HCT116 (cell line): ENCODE measurements at regions not wholly inside any gene's neighbourhood (a gene's known extent, or its start where the extent isn't known, plus 50 kb on each side); places are given as distances from the start of the nearest gene placed in this dataset.

Experiments used
- ATF3 ChIP-seq: IDR thresholded peaks from 2 replicates; pipeline ENCODE4 v1.6.1; 2012
- CBX3 ChIP-seq: IDR thresholded peaks from 2 replicates; pipeline ENCODE4 v1.6.1; 2012; ENCODE audit warnings: low read depth
- CTCF ChIP-seq, 3 experiments: fragments of 200-600 bp in 1 of 3; sonication (generic) in 1 of 3; IDR thresholded peaks in 2 of 3; conservative IDR thresholded peaks in 1 of 3; 2 replicates each; pipeline ENCODE4 v1.5.1; 2012 to 2017; ENCODE audit warnings: low read depth in 2 of 3, low read length in 2 of 3, antibody characterized with exemption in 1 of 3, borderline replicate concordance in 1 of 3, control low read depth in 1 of 3, mild to moderate bottlenecking in 1 of 3, mixed read lengths in 1 of 3, mixed run types in 1 of 3, moderate library complexity in 1 of 3; ENCODE audit not compliant: insufficient read depth in 1 of 3
- EZH2 ChIP-seq: fragments of 200-600 bp; sonication (generic); IDR thresholded peaks from 2 replicates; pipeline ENCODE4 v1.6.1; 2017; ENCODE audit warnings: antibody characterized with exemption, mixed run types
- JUND ChIP-seq: IDR thresholded peaks from 2 replicates; pipeline ENCODE4 v1.6.1; 2012
- POLR2A ChIP-seq: IDR thresholded peaks from 2 replicates; pipeline ENCODE4 v1.7.0; 2011; ENCODE audit warnings: borderline replicate concordance; ENCODE audit not compliant: insufficient read depth, insufficient read length; ENCODE audit errors: extremely low read depth
- REST ChIP-seq: IDR thresholded peaks from 2 replicates; pipeline ENCODE4 v1.6.1; 2012; ENCODE audit warnings: low read depth
- TCF7L2 ChIP-seq: IDR thresholded peaks from 2 replicates; pipeline ENCODE4 v1.7.0; 2011; ENCODE audit warnings: borderline replicate concordance, inconsistent platforms; ENCODE audit not compliant: insufficient read depth, insufficient read length; ENCODE audit errors: extremely low read depth
- TF ChIP-seq, protein P1 (sequence below): IDR thresholded peaks from 2 replicates; pipeline ENCODE4 v1.6.1; 2012

DNA sequence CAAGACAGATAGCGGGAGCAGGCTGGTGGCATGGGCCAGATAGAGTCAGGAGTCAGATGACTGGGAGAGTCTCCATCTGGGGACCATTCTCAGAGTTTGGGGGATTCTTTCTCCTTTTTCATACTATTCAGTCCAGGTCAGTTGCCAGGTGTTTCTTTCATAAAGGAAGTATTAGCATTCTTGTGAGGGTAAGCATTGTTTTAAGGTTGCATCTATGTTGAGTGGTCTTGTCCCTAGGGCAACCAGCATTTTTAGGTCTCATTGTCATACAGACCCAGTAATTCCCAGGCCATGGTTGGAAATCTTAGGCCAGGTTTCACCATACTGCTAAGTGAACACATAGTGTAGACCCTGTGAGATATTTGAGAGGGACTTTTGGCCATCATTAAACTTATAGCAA, 122.3 kb upstream of the POC5 start:
- no peak for TF ChIP-seq CTCF (IDR thresholded peaks at IDR 0.05 in 2 of 3, conservative IDR thresholded peaks at IDR 0.05 in 1 of 3; ENCODE audit: borderline replicate concordance in 1 of 3, insufficient read depth in 1 of 3, low read depth in 2 of 3, low read length in 2 of 3)
- no peak for TF ChIP-seq TCF7L2
- TF ChIP-seq, protein P1, sequence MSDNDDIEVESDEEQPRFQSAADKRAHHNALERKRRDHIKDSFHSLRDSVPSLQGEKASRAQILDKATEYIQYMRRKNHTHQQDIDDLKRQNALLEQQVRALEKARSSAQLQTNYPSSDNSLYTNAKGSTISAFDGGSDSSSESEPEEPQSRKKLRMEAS, result no peak
- TF ChIP-seq CBX3, result no peak
- TF ChIP-seq POLR2A, result no peak
- no peak for TF ChIP-seq ATF3
- no peak for TF ChIP-seq JUND
- no peak for TF ChIP-seq REST
- no peak for TF ChIP-seq EZH2
